ENCODE measurements at regions not wholly inside any gene's neighbourhood (a gene's known extent, or its start where the extent isn't known, plus 50 kb on each side); places are given as distances from the start of the nearest gene placed in this dataset.

DNA sequence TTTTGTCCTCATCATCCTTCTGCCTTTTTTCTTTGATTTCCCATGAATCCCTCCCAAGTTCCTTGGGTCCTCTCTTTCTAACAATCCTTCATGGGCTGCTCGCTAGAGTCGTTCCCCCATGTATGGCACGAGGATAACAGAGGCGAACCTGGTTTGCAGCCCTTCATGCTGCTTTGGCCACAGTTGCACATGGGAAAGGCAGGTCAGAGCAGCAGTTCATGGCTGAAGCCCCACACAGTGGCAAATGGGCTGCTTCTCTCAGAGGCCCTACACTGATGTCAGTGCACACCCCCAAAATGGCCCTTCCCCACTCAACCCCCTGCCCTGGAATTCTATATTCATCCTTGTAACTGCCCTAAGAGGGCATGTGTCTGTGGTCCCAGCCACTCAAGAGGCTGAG is 335.4 kb upstream of the IGF1R start:
- TF ChIP-seq GATA2 (IDR thresholded peaks at IDR 0.05; ENCODE audit: low read depth, low read length): no peak
- TF ChIP-seq GATA3 (IDR thresholded peaks at IDR 0.05; ENCODE audit: low read depth, low read length): no peak
